ENCODE measurements at regions not wholly inside any gene's neighbourhood (a gene's known extent, or its start where the extent isn't known, plus 50 kb on each side); places are given as distances from the start of the nearest gene placed in this dataset.

GRCh38 chr13:61873717-61874116 is 458.1 kb upstream of the PCDH20 start:
- no peak for TF ChIP-seq CTCF (IDR thresholded peaks at IDR 0.05)
- TF ChIP-seq POLR2A (IDR thresholded peaks at IDR 0.05), result no peak
- intact Hi-C loops (cut with DNase I), result no loop called here
- DNase-seq, result no peak
- no peaks in the 10 kb centered on the region for H3K36me3 ChIP-seq
- H3K4me1 ChIP-seq, result no peaks in the 10 kb centered on the region
- no peak overlapping the region for H3K4me3 ChIP-seq
- H3K27me3 ChIP-seq, result no peaks in the 10 kb centered on the region
- peaks cover 0 to 23% (median 1%) of the 10 kb centered on the region in 3 donors for H3K9me3 ChIP-seq
- H3K27ac ChIP-seq, result no peak overlapping the region

GRCh38 chr13:61857198-61857597 is 441.5 kb upstream of the PCDH20 start:
- no peaks in the 10 kb centered on the region for H3K9me3 ChIP-seq
- WGBS, 2 donors, result 59 to 72% methylated on average over 3 of the region's 3 CpGs
- H3K4me3 ChIP-seq, result no peak overlapping the region
- no peak for DNase-seq
- H3K27ac ChIP-seq, result no peak overlapping the region
- intact Hi-C loops (cut with DNase I), result no loop called here
- no peaks in the 10 kb centered on the region for H3K4me1 ChIP-seq
- no peaks in the 10 kb centered on the region for H3K27me3 ChIP-seq
- H3K36me3 ChIP-seq, result no peaks in the 10 kb centered on the region
- TF ChIP-seq CTCF (IDR thresholded peaks at IDR 0.05) (no peak), POLR2A (IDR thresholded peaks at IDR 0.05) (no peak)

- no peak for DNase-seq
- no peaks in the 10 kb centered on the region for H3K9me3 ChIP-seq
- no peaks in the 10 kb centered on the region for H3K27me3 ChIP-seq
- H3K36me3 ChIP-seq, result no peaks in the 10 kb centered on the region
- WGBS, 2 donors, result 69 to 70% methylated on average over 5 of the region's 5 CpGs
- intact Hi-C loops (cut with DNase I), result no loop called here
- H3K27ac ChIP-seq, result no peak overlapping the region
- TF ChIP-seq CTCF (IDR thresholded peaks at IDR 0.05) (no peak), POLR2A (IDR thresholded peaks at IDR 0.05) (no peak)
- no peaks in the 10 kb centered on the region for H3K4me1 ChIP-seq
- no peak overlapping the region for H3K4me3 ChIP-seq
Measured at GRCh38 chr13:61852116-61852619, 436.5 kb upstream of the PCDH20 start.

GRCh38 chr13:61850794-61851193 is 435.1 kb upstream of the PCDH20 start:
- H3K4me1 ChIP-seq, result no peaks in the 10 kb centered on the region

GRCh38 chr13:61838568-61838967 is 422.9 kb upstream of the PCDH20 start:
- no peak for DNase-seq
- TF ChIP-seq CTCF (IDR thresholded peaks at IDR 0.05), result no peak
- no peak for TF ChIP-seq POLR2A (IDR thresholded peaks at IDR 0.05)
- H3K36me3 ChIP-seq, result no peaks in the 10 kb centered on the region
- H3K9me3 ChIP-seq, result no peaks in the 10 kb centered on the region
- H3K27me3 ChIP-seq, result no peaks in the 10 kb centered on the region
- 40 to 72% methylated on average over 2 of the region's 2 CpGs for WGBS, 2 donors
- no peak overlapping the region for H3K4me3 ChIP-seq
- H3K4me1 ChIP-seq, result no peaks in the 10 kb centered on the region
- H3K27ac ChIP-seq, result no peak overlapping the region
- intact Hi-C loops (cut with DNase I), result no loop called here

More at GRCh38 chr13:61850794-61851193, 435.1 kb upstream of the PCDH20 start:
- 61 to 68% methylated on average over 3 of the region's 3 CpGs for WGBS, 2 donors
- H3K4me3 ChIP-seq, result no peak overlapping the region
- H3K27ac ChIP-seq, result no peak overlapping the region
- TF ChIP-seq CTCF (IDR thresholded peaks at IDR 0.05) (no peak), POLR2A (IDR thresholded peaks at IDR 0.05) (no peak)
- H3K9me3 ChIP-seq, result no peaks in the 10 kb centered on the region
- intact Hi-C loops (cut with DNase I), result no loop called here
- no peaks in the 10 kb centered on the region for H3K27me3 ChIP-seq
- DNase-seq, result no peak
- H3K36me3 ChIP-seq, result no peaks in the 10 kb centered on the region
